NCI-H524 treated with DMSO at 0.1 percent for 48 hours (cell line): ENCODE measurements at regions not wholly inside any gene's neighbourhood (a gene's known extent, or its start where the extent isn't known, plus 50 kb on each side); places are given as distances from the start of the nearest gene placed in this dataset.
"Not testable (repeated sequence)": the region's sequence is repeated elsewhere in the genome, so short reads cannot be mapped to it uniquely, and the experiment has no call there.

Experiments used
- DNase-seq: peaks from one replicate; lab custom pipeline; 2025; lab: John Stamatoyannopoulos, UW

- no peak for DNase-seq
These were observed 191.9 kb downstream of the LRIG3 start for GRCh38 chr12:58728397-58728796.

DNA sequence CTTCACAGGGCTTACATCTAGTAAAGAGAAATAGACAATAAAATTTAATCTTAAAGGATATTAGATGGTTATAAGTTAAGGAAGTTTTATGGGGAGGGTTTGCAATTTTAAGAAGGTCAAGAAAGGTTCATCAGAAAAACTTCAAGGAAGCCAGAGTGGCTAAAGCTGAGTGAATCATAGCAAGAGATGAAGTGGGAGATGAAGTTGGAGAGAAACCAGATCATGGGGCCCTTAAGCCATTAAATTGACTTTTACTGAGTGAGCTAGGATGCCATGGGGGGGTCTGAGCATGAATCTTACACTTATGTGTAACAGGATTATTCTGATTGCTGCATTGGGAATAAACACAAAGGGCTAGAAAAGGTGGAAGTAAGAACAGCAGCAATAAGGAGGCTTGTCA, 189.2 kb downstream of the LRIG3 start:
- no peak for DNase-seq

DNA sequence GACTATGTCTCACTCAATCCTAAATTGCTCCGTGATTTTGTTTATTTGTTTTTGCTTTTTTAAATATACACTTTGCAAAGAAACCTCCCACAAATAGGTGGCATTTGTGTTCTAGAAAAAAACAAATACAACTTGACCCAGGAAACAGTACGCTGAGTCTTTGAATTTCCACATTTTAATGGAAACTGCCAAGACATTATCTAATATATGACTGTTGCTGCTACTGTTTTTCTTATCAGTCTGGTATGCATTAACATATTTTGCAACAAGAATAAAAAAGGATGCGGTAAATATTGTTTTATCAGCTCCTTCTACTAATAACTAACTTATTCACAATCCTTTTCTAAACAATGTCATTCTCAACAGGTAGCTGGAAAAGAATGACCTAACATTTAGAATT, 187.4 kb downstream of the LRIG3 start:
- DNase-seq: no peak

GRCh38 chr12:58741226-58741625, 179.1 kb downstream of the LRIG3 start:
- DNase-seq: no peak

- no peak for DNase-seq
These were observed 174.8 kb downstream of the LRIG3 start for GRCh38 chr12:58745348-58746125.

- DNase-seq: no peak
These were observed 172.8 kb downstream of the LRIG3 start for GRCh38 chr12:58747533-58747932.

GRCh38 chr12:58750484-58750883, 169.8 kb downstream of the LRIG3 start:
- DNase-seq: no peak

DNA sequence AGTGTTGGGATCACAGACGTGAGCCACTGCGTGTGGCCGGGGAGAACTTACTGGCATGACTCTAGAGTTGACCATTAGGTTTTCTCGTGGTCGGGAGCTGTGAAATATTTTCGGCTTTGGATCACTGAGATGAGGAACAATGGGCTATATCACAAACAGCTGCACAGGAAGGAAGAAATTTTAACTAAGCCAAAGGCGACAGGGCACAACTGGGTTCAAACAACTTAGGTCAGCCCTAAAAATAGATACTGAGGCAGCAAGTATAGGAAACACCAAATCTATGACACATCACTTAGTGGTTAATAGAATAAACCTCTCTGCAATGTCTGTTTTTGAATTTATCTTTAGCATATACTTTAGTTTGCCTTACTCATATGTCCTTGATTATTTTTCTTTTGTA, 162.9 kb downstream of the LRIG3 start:
- DNase-seq: no peak

GRCh38 chr12:58759745-58760144, 160.6 kb downstream of the LRIG3 start:
- DNase-seq: not testable (repeated sequence)

DNA sequence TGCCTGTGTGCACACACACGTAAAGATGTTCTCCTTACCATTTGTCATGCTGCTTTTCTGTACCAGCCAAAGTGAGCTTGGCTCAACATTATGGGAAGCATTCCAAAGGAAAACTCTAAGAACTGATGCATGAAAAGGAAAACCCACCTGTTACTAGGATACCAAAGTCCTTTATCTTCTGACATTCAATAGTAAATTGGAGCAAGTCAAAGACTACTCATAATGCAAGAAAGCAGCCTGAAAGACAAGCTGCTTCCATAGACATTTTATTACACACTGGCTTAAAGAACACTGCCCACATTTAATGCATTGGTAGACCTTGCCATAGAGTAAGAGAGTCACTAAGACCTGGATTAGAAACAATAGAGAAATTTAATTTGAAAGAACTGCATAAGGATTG, 159.0 kb downstream of the LRIG3 start:
- no peak for DNase-seq

DNA sequence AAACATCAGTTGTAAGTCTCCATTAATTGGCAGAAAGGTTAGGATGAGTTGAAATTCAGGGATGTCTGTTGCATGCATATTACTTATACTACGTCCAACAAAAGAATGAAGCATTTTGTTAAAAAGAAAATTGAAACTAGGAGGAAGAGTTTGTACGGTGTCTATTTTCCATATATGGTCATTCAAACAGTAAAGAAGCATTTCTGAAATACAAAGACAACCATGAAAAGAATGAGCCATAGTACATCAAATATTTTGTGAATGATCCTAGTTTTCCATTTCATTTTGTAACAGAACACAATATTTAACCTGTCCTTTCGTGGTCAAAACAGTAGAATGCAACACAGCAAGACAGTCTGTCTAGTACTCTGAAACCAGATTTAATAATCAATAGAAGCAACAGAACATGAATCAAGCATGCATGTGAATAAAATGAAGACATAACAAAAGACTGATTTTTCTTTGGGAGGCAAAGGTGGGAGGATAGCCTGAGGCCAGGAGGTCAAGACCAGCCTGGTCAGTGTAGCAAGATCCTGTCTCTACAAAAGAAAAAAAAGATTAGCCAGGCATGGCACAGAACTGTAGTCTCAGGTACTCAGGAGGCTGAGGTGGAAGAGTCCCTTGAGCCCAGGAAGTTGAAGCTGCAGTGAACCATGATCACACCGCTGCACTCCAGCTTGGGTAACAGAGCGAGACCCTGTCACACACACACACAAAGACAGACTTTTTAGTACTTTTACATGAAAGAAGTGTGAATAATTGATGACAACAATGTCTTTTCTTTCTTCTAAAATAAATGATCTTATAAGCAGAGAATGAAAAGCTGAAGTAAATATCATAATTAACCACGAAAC, 156.0 kb downstream of the LRIG3 start:
- DNase-seq: no peak

- no peak for DNase-seq
These were observed 155.2 kb downstream of the LRIG3 start for GRCh38 chr12:58765076-58765475.

DNA sequence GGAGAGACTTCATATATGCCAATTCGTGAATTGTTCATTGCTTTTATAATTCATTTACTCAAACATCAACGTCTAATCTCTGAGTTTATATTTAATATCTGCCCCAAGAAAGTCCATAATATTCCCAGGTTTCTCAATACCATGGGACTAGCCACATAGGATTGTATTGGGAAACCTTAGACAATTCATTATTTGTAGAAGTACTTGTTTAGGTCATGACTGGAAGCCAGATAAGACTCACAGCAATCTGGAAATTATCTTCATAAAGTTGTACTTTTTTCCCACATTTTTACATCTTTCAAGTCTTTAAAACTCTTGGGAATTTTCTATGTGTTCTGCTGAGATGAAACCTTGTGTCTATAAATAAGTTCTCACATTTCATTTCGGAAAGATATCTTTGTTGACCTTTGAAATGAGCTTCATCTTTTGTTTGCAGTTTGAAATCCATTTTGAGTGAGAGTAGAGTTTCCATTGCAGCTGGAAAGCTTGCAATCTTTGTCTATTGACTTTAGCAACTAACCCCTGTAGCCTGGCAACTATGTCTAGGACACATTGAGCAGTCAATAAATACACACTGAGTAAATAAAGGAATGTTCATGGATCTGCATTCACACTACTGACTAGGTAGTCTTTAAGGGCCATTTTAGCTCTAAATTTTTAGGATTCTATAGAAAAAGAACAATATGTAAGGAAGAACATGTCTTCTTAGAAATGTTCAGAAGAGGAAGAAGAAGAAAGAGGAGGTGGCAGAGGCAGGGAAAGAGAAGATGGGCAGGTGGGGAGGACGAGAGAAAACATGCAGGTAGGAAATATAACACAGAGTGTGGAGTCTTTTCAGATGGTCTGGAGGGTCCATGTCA, 154.4 kb downstream of the LRIG3 start:
- DNase-seq: no peak

DNA sequence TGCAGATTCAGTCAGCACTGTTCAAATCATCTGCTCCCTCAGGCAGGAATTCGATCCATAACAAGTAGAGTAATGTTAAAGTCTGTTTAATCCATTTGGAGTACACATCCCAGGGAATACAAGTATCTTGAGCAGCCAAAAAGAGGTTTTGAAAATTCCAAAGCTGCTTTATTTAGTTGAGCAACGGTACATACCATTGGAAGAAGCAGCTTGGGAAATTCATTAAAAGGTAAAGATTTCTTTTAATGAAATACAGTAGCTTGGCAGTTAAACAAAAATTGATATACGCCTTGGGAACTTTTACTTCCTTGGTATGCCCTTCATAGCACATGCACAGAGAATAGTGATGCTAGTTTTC, 153.8 kb downstream of the LRIG3 start:
- no peak for DNase-seq

DNA sequence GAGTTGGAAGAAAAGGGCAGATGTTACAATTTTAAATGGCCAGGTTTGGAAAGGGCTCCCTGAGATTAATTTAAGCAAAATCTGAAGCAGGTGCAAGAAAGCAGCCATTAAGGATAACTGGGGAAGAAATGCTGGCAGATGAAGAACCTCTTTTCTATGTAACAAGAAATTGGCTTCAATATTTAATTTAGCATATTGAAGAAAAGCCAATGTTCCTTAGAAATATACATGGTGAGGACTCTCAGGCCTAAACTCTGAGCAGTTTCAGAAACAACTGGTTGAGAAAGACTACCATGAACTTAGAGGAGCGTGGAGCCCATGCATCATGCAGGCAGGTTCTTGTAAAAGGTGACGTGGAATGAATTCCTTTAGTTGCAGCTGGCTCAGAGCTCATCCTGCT, 152.8 kb downstream of the LRIG3 start:
- no peak for DNase-seq

- DNase-seq: no peak
These were observed 146.3 kb downstream of the LRIG3 start for GRCh38 chr12:58773986-58774385.

DNA sequence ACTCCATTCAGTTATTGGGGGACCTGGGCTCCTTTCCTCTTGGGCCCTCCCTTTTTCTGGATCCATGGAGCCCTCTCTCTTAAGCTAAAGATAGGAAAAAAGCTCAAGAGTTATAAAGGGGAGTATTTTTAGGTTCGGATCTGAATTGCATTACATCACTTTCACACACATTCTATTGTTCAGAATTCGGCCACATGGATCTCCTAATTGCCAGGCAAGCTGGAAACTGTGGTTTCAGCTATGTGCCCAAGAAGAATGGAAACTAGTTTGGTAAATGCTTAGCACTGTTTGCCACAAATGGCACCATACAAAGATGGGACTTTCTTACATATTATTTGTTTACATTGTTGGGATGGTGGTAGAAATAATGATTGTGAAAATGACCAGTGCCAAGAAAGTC, 145.6 kb downstream of the LRIG3 start:
- DNase-seq: no peak

DNA sequence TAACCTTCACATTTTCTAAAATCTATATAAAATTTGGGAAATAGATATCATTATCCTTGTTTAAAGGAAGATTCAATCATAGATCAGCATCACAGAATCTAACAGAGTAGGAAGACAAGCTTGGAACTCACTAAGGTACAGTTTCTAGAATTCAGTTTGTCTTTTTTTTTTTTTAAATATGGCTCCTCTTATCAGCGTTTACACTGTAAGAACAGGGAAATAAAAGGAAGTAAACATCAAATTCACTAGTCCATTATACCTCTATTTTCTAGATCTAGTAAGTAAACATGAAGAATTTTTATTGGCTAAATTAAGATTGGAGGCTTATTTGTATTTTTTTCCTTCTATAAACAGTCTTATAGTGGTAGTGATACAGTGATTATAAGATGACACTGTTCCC, 144.9 kb downstream of the LRIG3 start:
- DNase-seq: no peak

DNA sequence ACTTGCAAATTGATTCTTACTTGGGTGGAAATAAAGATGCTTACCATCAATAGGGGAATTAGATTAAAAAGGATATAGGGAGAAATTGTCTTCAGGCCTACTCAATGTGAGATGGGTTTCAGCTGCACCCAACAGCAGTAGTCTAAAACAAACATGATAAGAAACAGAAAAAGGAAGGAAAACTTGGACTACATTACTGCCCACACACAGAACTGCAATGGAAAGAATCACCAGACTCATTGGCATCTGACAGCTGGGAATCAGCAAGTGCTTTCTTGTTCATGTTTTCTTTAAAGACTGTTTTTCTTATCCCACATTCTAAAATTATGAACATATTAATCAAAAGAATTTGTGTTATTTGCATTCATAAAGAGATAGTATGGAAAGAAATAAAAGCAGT, 144.2 kb downstream of the LRIG3 start:
- no peak for DNase-seq

DNA sequence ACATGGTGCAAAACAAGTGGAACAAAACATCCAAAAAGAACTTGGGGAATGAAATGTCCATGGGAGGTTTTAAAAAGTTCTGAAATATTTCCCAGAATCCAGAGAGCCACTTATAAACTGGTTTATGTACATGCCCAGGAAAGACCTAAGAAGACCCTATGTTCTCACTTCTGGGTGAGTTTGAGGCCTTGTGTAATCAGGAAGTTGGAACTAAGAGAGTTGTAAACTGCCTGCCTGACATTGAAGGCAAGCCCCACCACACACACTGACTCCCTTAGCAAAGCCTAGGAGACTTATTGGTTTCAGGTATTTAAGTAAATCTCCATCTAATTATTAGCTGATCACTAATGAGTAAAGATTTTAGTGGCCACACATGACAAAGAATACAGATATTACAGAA, 142.5 kb downstream of the LRIG3 start:
- no peak for DNase-seq

- DNase-seq: no peak
These were observed 138.7 kb downstream of the LRIG3 start for GRCh38 chr12:58781609-58782008.

GRCh38 chr12:58787021-58787760, 133.1 kb downstream of the LRIG3 start:
- DNase-seq: no peak
